ENCODE measurements at regions not wholly inside any gene's neighbourhood (a gene's known extent, or its start where the extent isn't known, plus 50 kb on each side); places are given as distances from the start of the nearest gene placed in this dataset.

DNA sequence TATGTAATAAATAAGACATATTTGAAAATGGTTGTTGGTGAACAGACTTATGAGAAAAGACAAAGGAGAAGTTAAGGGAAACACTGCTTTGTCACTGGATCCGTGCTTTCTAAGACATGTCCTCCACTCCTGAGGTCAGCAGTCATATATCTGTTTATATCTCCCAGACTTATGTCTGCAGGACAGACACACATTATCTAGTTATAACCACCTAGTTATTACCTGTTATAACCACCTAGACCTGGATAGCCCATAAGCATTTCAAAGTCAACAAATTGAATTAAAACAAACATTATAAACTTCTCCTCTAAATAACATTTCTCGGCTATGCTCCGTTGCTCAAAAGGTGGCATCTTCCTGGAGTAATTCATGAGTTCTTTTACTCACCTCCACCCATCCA lies 96.4 kb downstream of the SPRY2 start:
- POLR2A ChIA-PET = no interaction called here
- no peaks in the 10 kb centered on the region for H3K79me2 ChIP-seq (ENCODE audit: control insufficient read depth, insufficient read depth, low read length)
- H4K20me1 ChIP-seq (ENCODE audit: control insufficient read depth, insufficient read depth) = no peaks in the 10 kb centered on the region
- 78% methylated on average over 3 of the region's 3 CpGs for WGBS (ENCODE audit: insufficient coverage, insufficient replicate concordance, low lambda C conversion rate, missing lambda C conversion rate)
- DNase-seq (ENCODE audit: low read depth, low spot score) = no peak
- H3K27ac ChIP-seq (ENCODE audit: control insufficient read depth, insufficient read depth) = no peak overlapping the region
- intact Hi-C loops (cut with micrococcal nuclease; ENCODE audit: unreplicated experiment) = no loop called here
- SMC1A ChIA-PET (ENCODE audit: uncharacterized antibody, unreplicated experiment) = interaction anchor here (0.7 to 1.5 kb wide), 3 partner anchors 11 to 566 kb away, joined by 3 to 4 read pairs (median 3); no protein-coding TSS in a partner anchor
- no peaks in the 10 kb centered on the region for H3K27me3 ChIP-seq (replicated peaks in 1 of 2; ENCODE audit: control insufficient read depth in 2 of 2, insufficient read depth in 2 of 2, low read length in 1 of 2)
- FAIRE-seq = no peak
- H3K9me3 ChIP-seq (replicated peaks; ENCODE audit: control insufficient read depth, insufficient read depth, low read length) = no peaks in the 10 kb centered on the region
- RAD21 ChIA-PET (ENCODE audit: unreplicated experiment) = interaction anchor here (1.0 kb wide), 1 partner anchor 9 kb away, joined by 3 read pairs; no protein-coding TSS in a partner anchor
- CTCF ChIA-PET = interaction anchor here (0.6 to 0.9 kb wide), 2 partner anchors 67 to 95 kb away, joined by 3 read pairs; no protein-coding TSS in a partner anchor
- no peak overlapping the region for H2AFZ ChIP-seq (ENCODE audit: control insufficient read depth, low read depth, low read length)
- no peak overlapping the region for H3K9ac ChIP-seq (ENCODE audit: control insufficient read depth, insufficient read depth, low read length)
- H3K4me3 ChIP-seq = no peak overlapping the region
- in situ Hi-C loops (cut with MboI) = no loop called here
- no peaks in the 10 kb centered on the region for H3K4me1 ChIP-seq (ENCODE audit: control insufficient read depth, insufficient read depth, low read length)
- TF ChIP-seq SMAD1 (IDR thresholded peaks at IDR 0.05; ENCODE audit: low read depth, partially characterized antibody) (no peak), SREBF1 (IDR thresholded peaks at IDR 0.05; ENCODE audit: low read length) (no peak), SMC3 (IDR thresholded peaks at IDR 0.05; ENCODE audit: borderline replicate concordance, low read length) (no peak), RAD51 (IDR thresholded peaks at IDR 0.05) (no peak)
- no peak for ATAC-seq
- no TSS peak for BruUV-seq (replicated peaks)
- H3K36me3 ChIP-seq (ENCODE audit: control insufficient read depth in 2 of 2, insufficient read depth in 2 of 2, low read length in 1 of 2) = no peaks in the 10 kb centered on the region
- H3K4me2 ChIP-seq (ENCODE audit: control insufficient read depth, insufficient read depth) = no peak overlapping the region

GRCh38 chr13:80242728-80243427 lies 98.0 kb downstream of the SPRY2 start:
- H3K36me3 ChIP-seq (ENCODE audit: control insufficient read depth in 2 of 2, insufficient read depth in 2 of 2, low read length in 1 of 2) = no peaks in the 10 kb centered on the region
- SMC1A ChIA-PET (ENCODE audit: uncharacterized antibody, unreplicated experiment) = interaction anchor here (1.5 kb wide), 1 partner anchor 13 kb away, joined by 4 read pairs; no protein-coding TSS in a partner anchor
- ATAC-seq = peak; percentile 76
- no peak overlapping the region for H3K4me2 ChIP-seq (ENCODE audit: control insufficient read depth, insufficient read depth)
- in situ Hi-C loops (cut with MboI) (no loop called here), intact Hi-C loops (cut with micrococcal nuclease; ENCODE audit: unreplicated experiment) (no loop called here)
- POLR2A ChIA-PET = no interaction called here
- DNase-seq (ENCODE audit: low read depth, low spot score) = no peak
- no peak overlapping the region for H3K9ac ChIP-seq (ENCODE audit: control insufficient read depth, insufficient read depth, low read length)
- H3K27ac ChIP-seq (ENCODE audit: control insufficient read depth, insufficient read depth) = no peak overlapping the region
- no peaks in the 10 kb centered on the region for H3K79me2 ChIP-seq (ENCODE audit: control insufficient read depth, insufficient read depth, low read length)
- no peak overlapping the region for H3K4me3 ChIP-seq
- BruUV-seq (replicated peaks) = no TSS peak
- no peaks in the 10 kb centered on the region for H3K9me3 ChIP-seq (replicated peaks; ENCODE audit: control insufficient read depth, insufficient read depth, low read length)
- no peak for FAIRE-seq
- CTCF ChIA-PET = interaction anchor here (1.0 kb wide), 1 partner anchor 12 kb away, joined by 3 read pairs; no protein-coding TSS in a partner anchor
- H3K4me1 ChIP-seq (ENCODE audit: control insufficient read depth, insufficient read depth, low read length) = no peaks in the 10 kb centered on the region
- H2AFZ ChIP-seq (ENCODE audit: control insufficient read depth, low read depth, low read length) = no peak overlapping the region
- no peaks in the 10 kb centered on the region for H3K27me3 ChIP-seq (replicated peaks in 1 of 2; ENCODE audit: control insufficient read depth in 2 of 2, insufficient read depth in 2 of 2, low read length in 1 of 2)
- RAD21 ChIA-PET (ENCODE audit: unreplicated experiment) = no interaction called here
- H4K20me1 ChIP-seq (ENCODE audit: control insufficient read depth, insufficient read depth) = no peaks in the 10 kb centered on the region
- no peak for TF ChIP-seq ZNF274 (IDR thresholded peaks at IDR 0.05; ENCODE audit: insufficient read depth, insufficient read length)
- TF ChIP-seq IKZF1 (conservative IDR thresholded peaks at IDR 0.05) = 0 out of 2 replicates have a peak, but pooled peaks have one; percentile 11
- TF ChIP-seq ETV6 (conservative IDR thresholded peaks at IDR 0.05 in 1 of 2, IDR thresholded peaks at IDR 0.05 in 1 of 2; ENCODE audit: borderline replicate concordance in 1 of 2, low read depth in 1 of 2) = no peak
- TF ChIP-seq SIX5 (IDR thresholded peaks at IDR 0.05; ENCODE audit: low read depth, low read length, severe bottlenecking) = no peak
- TF ChIP-seq, protein P1, sequence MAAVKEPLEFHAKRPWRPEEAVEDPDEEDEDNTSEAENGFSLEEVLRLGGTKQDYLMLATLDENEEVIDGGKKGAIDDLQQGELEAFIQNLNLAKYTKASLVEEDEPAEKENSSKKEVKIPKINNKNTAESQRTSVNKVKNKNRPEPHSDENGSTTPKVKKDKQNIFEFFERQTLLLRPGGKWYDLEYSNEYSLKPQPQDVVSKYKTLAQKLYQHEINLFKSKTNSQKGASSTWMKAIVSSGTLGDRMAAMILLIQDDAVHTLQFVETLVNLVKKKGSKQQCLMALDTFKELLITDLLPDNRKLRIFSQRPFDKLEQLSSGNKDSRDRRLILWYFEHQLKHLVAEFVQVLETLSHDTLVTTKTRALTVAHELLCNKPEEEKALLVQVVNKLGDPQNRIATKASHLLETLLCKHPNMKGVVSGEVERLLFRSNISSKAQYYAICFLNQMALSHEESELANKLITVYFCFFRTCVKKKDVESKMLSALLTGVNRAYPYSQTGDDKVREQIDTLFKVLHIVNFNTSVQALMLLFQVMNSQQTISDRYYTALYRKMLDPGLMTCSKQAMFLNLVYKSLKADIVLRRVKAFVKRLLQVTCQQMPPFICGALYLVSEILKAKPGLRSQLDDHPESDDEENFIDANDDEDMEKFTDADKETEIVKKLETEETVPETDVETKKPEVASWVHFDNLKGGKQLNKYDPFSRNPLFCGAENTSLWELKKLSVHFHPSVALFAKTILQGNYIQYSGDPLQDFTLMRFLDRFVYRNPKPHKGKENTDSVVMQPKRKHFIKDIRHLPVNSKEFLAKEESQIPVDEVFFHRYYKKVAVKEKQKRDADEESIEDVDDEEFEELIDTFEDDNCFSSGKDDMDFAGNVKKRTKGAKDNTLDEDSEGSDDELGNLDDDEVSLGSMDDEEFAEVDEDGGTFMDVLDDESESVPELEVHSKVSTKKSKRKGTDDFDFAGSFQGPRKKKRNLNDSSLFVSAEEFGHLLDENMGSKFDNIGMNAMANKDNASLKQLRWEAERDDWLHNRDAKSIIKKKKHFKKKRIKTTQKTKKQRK (IDR thresholded peaks at IDR 0.05; ENCODE audit: low read depth, low read length) = no peak
- no peak for TF ChIP-seq MEF2A (IDR thresholded peaks at IDR 0.05; ENCODE audit: insufficient read depth, low read depth, low read length)

Data from GM12878 (cell line).